Muscle of leg (tissue), 3 donors: ENCODE measurements at regions not wholly inside any gene's neighbourhood (a gene's known extent, or its start where the extent isn't known, plus 50 kb on each side); places are given as distances from the start of the nearest gene placed in this dataset.

Experiments used
- DNase-seq: peaks from one replicate; pipeline ENCODE4 v3.0.0; 2013
- H3K27ac ChIP-seq: one replicate; pipeline ENCODE4 v1.5.1; 2013; ENCODE audit warnings: mild to moderate bottlenecking, low read length, control low read depth
- H3K27me3 ChIP-seq: one replicate; pipeline ENCODE4 v1.6.1; 2013; ENCODE audit warnings: low read length; ENCODE audit not compliant: control insufficient read depth, insufficient read depth
- H3K36me3 ChIP-seq: one replicate; pipeline ENCODE4 v1.6.1; 2013; ENCODE audit warnings: low read length; ENCODE audit not compliant: control insufficient read depth, insufficient read depth
- H3K4me1 ChIP-seq: one replicate; pipeline ENCODE4 v1.6.1; 2013; ENCODE audit warnings: low read length; ENCODE audit not compliant: control insufficient read depth, insufficient read depth
- H3K4me3 ChIP-seq: one replicate; pipeline ENCODE4 v1.5.1; 2013; ENCODE audit warnings: low read length, control low read depth
- H3K9me3 ChIP-seq: replicated peaks from 2 replicates; pipeline ENCODE4 v1.6.1; 2013; ENCODE audit warnings: low read depth, low read length; ENCODE audit not compliant: control insufficient read depth
- WGBS: methylation state at CpG from one replicate; pipeline ENCODE4 v1.1.5; 2013; ENCODE audit warnings: missing lambda C conversion rate; ENCODE audit not compliant: insufficient coverage; 5-methylcytosine and 5-hydroxymethylcytosine counted together

DNA sequence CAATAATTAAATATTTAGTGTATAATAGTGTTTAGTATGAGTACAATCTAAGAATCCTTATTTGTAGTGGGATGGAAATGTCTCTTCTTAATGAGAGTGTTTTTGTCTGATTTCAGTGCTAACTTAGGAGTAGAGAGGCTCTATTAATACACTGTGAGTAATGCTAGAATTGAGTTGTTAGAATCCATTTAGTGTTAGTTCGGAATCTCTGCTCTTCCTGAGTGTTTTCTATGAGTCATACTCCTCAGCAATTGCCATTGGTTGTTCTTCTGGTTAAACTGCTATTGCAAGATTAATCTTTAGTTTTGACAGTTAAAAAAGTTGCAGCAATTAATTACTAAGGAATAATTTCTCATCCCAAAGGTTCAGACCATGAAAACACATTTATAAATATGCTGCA lies 828.6 kb upstream of the POU3F3 start:
- no peaks in the 10 kb centered on the region for H3K27me3 ChIP-seq

DNA sequence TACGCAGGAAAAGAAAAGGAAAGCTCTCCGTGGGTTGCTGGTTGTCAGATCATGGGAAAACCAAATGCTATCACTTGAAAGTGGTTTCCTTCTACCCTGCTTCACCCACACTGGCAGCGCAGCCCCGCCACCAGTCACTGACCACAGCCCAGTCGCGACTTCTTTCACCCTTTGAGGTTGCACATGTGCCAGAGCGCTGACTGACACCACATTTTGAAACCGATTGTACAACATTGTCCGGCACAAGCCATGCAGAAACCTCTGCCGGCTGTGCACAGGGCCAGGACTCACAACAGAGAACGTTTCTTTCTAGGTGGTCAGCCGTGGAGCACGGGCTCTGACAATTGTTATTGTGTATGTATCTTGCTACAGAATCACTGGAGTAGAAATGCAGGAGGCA lies 827.2 kb upstream of the POU3F3 start:
- 85% methylated on average over 12 of the region's 13 CpGs for WGBS
- H3K9me3 ChIP-seq = no peaks in the 10 kb centered on the region

More for the DNA sequence above, 828.6 kb upstream of the POU3F3 start:
- no peak for DNase-seq
- Histone ChIP-seq H3K4me1 (peaks cover 2% of the 10 kb centered on the region), H3K36me3 (no peaks in the 10 kb centered on the region), H3K27ac (no peak overlapping the region), H3K4me3 (no peak overlapping the region), H3K9me3 (no peaks in the 10 kb centered on the region)
- no CpG with 5 or more reads among the region's 1 CpG for WGBS

DNA sequence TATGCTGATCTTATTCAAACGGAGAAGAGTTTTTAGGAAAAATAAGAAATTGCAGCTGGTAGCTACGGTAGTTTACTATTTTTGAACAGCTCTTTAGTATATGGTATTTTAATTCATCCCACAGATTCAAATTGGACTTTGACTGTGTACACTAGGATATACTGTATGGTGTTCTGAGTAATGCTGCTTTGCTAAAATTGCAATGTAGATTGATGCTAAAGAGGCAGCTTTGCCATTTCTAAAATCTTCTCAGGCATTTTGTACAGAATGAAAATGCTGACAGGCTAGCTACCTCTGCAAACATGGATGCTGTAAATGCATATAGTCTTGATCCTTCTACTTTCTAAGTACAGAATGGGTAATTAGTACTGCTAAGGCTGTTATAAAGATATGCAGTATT lies 826.6 kb upstream of the POU3F3 start:
- Histone ChIP-seq H3K4me3 (no peak overlapping the region), H3K36me3 (no peaks in the 10 kb centered on the region), H3K4me1 (peaks cover 2% of the 10 kb centered on the region), H3K27ac (no peak overlapping the region), H3K27me3 (no peaks in the 10 kb centered on the region), H3K9me3 (no peaks in the 10 kb centered on the region)
- no CpG with 5 or more reads among the region's 2 CpGs for WGBS
- no peak for DNase-seq

More for the DNA sequence above, 827.2 kb upstream of the POU3F3 start:
- no peak for DNase-seq
- H3K27ac ChIP-seq = no peak overlapping the region
- no peak overlapping the region for H3K4me3 ChIP-seq
- peaks cover 2% of the 10 kb centered on the region for H3K4me1 ChIP-seq
- no peaks in the 10 kb centered on the region for H3K36me3 ChIP-seq
- H3K27me3 ChIP-seq = no peaks in the 10 kb centered on the region

DNA sequence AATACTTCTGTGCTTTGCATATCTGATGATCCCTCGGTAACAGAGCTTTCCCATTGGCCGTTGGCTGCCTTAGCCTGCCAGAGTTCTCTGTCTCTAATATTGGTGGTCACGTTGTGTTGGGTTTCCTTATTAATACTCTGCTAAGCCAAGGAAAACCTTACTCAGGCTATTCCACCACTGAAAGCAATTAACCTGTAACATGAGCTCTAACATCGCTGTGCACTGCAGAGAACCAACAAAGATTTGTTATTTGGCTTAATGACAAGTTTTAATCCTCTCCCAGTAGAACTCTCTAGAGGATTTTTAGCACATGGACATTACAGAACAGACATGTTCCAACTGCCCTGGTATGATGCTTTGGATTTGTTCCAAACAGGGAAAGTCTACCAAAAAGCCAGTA lies 825.9 kb upstream of the POU3F3 start:
- Histone ChIP-seq H3K27me3 (no peaks in the 10 kb centered on the region), H3K9me3 (no peaks in the 10 kb centered on the region), H3K4me3 (no peak overlapping the region), H3K4me1 (peaks cover 2% of the 10 kb centered on the region), H3K27ac (no peak overlapping the region), H3K36me3 (no peaks in the 10 kb centered on the region)
- no CpG with 5 or more reads among the region's 4 CpGs for WGBS
- peak; percentile 5 for DNase-seq

DNA sequence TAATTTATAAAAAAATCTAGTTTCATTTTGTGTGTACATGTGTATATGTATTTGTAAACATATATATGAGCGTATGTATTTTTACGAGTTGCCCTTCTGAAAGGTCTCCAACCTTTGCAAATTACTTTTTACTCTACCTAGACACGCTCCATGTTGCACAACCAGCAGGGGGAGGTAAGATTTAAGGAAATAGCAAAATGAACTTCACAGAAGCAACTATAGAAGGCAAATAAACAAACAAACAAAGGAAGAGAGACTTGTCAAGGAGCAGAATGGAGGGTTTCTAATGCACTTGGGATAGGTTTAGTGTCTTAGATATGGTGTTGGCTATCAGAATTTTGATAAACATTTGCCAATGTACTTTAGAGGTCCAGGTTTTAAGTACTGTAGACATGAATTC lies 820.5 kb upstream of the POU3F3 start:
- Histone ChIP-seq H3K9me3 (no peaks in the 10 kb centered on the region), H3K27me3 (no peaks in the 10 kb centered on the region), H3K27ac (no peak overlapping the region), H3K36me3 (no peaks in the 10 kb centered on the region), H3K4me1 (no peaks in the 10 kb centered on the region), H3K4me3 (no peak overlapping the region)
- DNase-seq = peak; percentile 25
- no CpG with 5 or more reads among the region's 3 CpGs for WGBS

DNA sequence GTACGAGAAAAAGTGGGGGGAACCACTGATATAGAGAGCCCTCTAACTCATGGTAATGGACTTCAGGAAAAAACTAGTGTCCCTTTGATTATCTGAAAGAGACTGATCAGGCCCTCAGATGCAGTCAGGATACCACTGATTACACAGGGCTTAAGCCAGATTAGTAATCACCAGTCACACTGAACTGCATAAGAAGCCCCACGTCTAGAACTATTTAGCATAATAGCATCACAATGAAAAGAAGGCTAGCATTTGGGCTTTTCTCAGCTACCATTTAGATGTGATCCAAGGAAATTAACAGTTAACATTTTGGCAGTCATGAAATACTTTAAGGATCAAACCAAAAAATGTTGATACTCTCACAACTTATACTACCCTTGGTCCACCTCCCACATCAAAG lies 813.1 kb upstream of the POU3F3 start:
- no peak overlapping the region for H3K4me3 ChIP-seq
- no peaks in the 10 kb centered on the region for H3K27me3 ChIP-seq
- no peak for DNase-seq
- no peaks in the 10 kb centered on the region for H3K4me1 ChIP-seq
- no peak overlapping the region for H3K27ac ChIP-seq
- 75% methylated on average over 2 of the region's 2 CpGs for WGBS
- H3K36me3 ChIP-seq = no peaks in the 10 kb centered on the region
- no peaks in the 10 kb centered on the region for H3K9me3 ChIP-seq

DNA sequence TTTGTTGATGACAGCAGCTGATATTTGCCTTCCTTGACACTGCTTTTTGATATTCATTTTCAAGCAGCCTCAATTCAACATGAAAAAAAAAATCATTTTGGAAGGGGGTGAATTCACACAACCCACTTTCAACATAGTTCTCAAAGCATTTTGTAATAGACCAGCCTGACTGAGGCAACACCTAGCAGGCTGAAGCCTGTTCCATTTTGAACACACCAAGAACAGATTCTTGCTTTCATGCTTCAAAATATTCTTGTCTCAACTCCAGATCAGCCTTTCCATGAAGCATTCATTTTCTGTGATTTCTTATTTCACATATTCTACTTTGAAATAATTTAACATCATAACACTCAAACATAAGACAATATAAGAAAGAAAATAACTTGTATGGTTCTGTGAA lies 812.6 kb upstream of the POU3F3 start:
- Histone ChIP-seq H3K4me3 (no peak overlapping the region), H3K9me3 (no peaks in the 10 kb centered on the region), H3K27ac (no peak overlapping the region), H3K4me1 (no peaks in the 10 kb centered on the region), H3K36me3 (no peaks in the 10 kb centered on the region), H3K27me3 (no peaks in the 10 kb centered on the region)
- DNase-seq = no peak

DNA sequence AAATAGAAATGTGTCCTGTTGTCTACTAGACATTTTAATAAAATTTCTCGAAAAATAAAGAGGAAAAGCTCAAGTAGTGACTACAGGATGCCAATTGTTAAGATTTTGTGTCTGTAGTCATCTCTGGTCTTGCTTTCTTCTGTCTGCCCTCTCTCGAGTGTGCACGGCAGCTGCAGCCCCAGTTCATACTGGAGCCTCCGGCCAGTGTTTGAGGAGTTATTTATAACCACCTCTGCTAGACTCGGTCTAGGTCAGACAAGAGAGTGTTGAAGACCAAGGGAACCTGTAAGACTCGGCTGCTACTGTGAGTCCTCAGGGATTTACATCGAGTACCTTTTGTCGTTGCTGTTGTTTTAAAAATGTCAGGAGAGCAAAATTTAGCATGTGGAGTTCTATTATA lies 810.1 kb upstream of the POU3F3 start:
- 50% methylated on average over 2 of the region's 8 CpGs for WGBS
- Histone ChIP-seq H3K27me3 (no peaks in the 10 kb centered on the region), H3K4me1 (no peaks in the 10 kb centered on the region), H3K27ac (no peak overlapping the region), H3K9me3 (no peaks in the 10 kb centered on the region), H3K36me3 (no peaks in the 10 kb centered on the region), H3K4me3 (no peak overlapping the region)
- peak; percentile 9 for DNase-seq

DNA sequence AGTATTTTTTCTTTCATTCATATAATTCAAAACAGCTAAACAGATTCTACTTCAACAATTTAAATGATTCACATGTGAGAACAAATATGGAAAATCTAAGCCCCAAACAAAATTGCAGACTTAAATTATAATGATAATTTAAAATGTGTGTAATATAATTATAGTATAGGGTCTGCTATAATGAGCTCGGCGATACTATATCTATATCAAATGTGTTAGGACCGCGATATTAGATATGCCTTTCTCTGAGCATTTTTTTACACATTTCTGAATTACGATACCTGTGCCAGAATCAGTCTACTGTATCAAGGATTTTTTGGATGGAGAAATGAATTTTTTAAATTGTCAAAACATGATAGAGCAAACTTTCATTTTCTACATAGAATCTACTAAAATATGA lies 808.8 kb upstream of the POU3F3 start:
- no peak overlapping the region for H3K4me3 ChIP-seq
- no peak for DNase-seq
- H3K27ac ChIP-seq = no peak overlapping the region
- no peaks in the 10 kb centered on the region for H3K27me3 ChIP-seq
- H3K9me3 ChIP-seq = no peaks in the 10 kb centered on the region
- no peaks in the 10 kb centered on the region for H3K4me1 ChIP-seq
- no peaks in the 10 kb centered on the region for H3K36me3 ChIP-seq
- WGBS = no CpG with 5 or more reads among the region's 5 CpGs

DNA sequence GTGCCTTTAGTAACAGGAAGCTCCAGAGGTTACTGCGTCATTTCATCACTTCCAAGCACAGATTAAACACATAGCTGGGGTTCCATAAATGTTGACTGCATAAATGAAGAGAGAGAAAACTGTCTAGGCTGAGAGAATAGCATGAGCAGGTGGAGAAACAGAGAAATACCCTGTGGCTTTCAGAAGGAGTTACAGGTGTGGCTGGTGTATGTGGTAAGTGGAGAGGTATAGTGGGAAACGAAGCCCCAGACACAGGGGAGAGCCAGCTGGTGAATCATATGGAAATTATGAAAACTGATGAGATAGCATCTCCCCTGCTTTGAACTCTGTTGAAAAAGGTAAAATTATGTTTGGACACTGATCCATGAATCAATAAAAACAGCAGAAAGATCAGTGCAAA lies 807.4 kb upstream of the POU3F3 start:
- WGBS = 50% methylated on average over 1 of the region's 2 CpGs
- no peak for DNase-seq
- Histone ChIP-seq H3K4me1 (no peaks in the 10 kb centered on the region), H3K36me3 (no peaks in the 10 kb centered on the region), H3K27ac (no peak overlapping the region), H3K27me3 (no peaks in the 10 kb centered on the region), H3K4me3 (no peak overlapping the region), H3K9me3 (no peaks in the 10 kb centered on the region)

DNA sequence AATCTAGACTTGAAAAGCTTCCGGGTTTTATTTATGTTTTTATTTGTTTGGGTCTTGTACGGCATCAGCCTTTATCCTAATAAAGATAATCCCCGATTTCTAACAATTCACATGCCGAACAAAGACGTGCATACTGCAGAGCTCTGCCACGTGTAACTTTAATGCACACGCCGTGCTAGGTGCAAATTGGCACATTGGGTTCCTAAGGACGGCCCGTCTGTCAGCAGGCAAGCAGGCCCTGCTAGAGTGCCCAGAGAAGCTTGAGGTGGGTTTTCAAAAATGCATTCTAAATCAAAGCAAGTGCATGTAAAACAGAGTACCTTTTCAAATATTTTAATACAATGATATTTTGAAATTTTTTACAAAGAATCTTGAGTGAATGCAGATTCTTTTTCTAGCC lies 806.4 kb upstream of the POU3F3 start:
- no peak overlapping the region for H3K27ac ChIP-seq
- no peaks in the 10 kb centered on the region for H3K4me1 ChIP-seq
- no peak for DNase-seq
- no peaks in the 10 kb centered on the region for H3K27me3 ChIP-seq
- no peaks in the 10 kb centered on the region for H3K36me3 ChIP-seq
- WGBS = 79% methylated on average over 7 of the region's 10 CpGs
- no peaks in the 10 kb centered on the region for H3K9me3 ChIP-seq
- H3K4me3 ChIP-seq = no peak overlapping the region
